Colon (tissue), 2 donors: ENCODE measurements at regions not wholly inside any gene's neighbourhood (a gene's known extent, or its start where the extent isn't known, plus 50 kb on each side); places are given as distances from the start of the nearest gene placed in this dataset.

Source experiments
- FAIRE-seq: peaks from 2 replicates; lab custom pipeline; 2012; peaks lifted over from hg19 to GRCh38; lab: Jason Lieb, UNC
- donor health status: control.
- donor health status: control.

- no peak for FAIRE-seq
Measured at GRCh38 chrX:130974323-130974722, 71.3 kb upstream of the ENOX2 start.

DNA sequence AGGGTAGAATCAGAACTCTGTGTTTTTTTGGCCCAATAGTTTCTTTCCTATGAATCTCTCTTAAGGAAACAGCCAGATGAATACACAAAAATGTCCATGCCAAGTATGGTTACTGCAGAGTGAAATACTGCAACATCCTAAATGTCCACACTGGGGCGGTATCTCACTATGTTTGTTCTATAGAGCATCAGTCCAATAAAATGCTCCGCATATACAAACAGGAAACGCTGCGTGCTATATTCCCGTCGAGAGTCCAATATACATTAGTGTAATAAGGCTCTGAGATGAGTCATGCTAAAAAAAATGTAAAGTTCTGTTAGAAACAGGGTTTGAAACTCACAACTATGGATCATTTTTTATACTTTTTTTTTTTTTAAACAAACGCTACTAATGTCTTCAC, 72.9 kb upstream of the ENOX2 start:
- peak; percentile 95 for FAIRE-seq

GRCh38 chrX:130981836-130982235, 76.3 kb upstream of the ARHGAP36 start:
- no peak for FAIRE-seq

- FAIRE-seq, result no peak
Measured at GRCh38 chrX:130984782-130985181, 73.4 kb upstream of the ARHGAP36 start.

DNA sequence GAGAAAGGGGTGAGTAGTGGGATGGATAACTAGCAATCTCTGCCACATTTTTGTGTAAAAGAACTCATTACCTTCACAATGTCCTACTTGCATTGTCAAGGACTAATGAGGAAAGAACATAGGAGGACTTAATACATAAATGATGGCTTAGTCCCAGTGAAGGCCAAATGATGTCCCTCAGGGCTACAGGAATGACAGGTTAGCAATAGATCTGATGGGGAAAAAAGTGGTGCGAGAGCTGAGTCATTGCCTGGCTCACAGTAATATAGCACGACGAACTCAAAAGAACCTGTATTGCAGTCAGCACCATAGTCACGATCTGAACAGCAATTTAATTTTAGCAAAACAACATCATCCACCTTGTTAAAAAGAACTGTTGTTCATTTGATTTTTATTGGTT, 70.9 kb upstream of the ARHGAP36 start:
- FAIRE-seq, result no peak

DNA sequence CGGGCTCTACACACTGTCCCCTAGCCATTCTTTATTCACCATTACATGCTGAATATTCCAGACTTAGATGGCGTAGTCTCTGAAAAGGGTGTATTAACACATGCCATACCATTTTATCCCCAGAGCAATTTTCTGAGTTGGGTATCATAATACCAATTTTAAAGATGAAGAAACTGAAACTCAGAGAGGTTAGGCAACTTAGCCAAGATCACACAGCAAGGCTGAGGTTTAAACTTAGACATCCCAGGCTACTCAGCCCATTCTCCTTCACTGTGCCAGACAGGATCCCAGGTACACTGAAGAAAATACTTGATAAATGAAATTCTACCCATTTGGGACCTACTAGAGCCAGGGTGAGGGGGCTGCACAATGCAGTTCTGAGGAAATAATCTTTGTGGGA, 67.4 kb upstream of the ARHGAP36 start:
- no peak for FAIRE-seq

- FAIRE-seq, result no peak
Measured at GRCh38 chrX:130994671-130995070, 63.5 kb upstream of the ARHGAP36 start.

GRCh38 chrX:130995439-130995838, 62.7 kb upstream of the ARHGAP36 start:
- no peak for FAIRE-seq

- no peak for FAIRE-seq
Measured at GRCh38 chrX:130997314-130997713, 60.8 kb upstream of the ARHGAP36 start.

DNA sequence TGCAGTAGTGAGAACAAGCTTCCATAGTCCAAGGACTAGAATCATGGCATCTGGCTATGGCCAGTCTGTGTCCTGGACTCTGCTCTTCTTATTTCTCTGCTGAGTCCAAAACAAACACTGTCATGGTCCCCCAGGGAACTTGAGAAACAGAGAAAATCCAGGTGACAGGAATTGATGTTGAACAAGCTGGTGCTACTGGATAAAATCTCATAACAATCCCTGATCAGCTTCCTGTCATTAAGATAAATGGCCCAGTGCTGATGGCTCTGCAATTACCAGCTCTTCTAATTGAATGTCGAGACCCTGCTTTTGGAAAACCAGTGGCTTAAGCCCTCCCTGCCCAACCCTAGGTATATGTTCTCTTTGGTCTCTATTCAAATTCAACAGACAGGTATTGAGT, 58.8 kb upstream of the ARHGAP36 start:
- no peak for FAIRE-seq
